ENCODE measurements at regions not wholly inside any gene's neighbourhood (a gene's known extent, or its start where the extent isn't known, plus 50 kb on each side); places are given as distances from the start of the nearest gene placed in this dataset.

GRCh38 chr13:62512194-62513141 lies 1096.8 kb upstream of the PCDH20 start (continued):
- TF ChIP-seq CUX1 (IDR thresholded peaks at IDR 0.05; ENCODE audit: insufficient replicate concordance, low read depth, low read length) (no peak), YY1 (IDR thresholded peaks at IDR 0.05; ENCODE audit: low read depth, low read length) (peak; percentile 71), FOXK2 (IDR thresholded peaks at IDR 0.05) (no peak), NR2C1 (IDR thresholded peaks at IDR 0.05) (no peak), RAD51 (IDR thresholded peaks at IDR 0.05) (peak; percentile 42; the same call in 1 of the 2 replicates), SMC3 (IDR thresholded peaks at IDR 0.05; ENCODE audit: borderline replicate concordance, low read length) (peak; percentile 63; the same call in 1 of the 2 replicates), USF1 (IDR thresholded peaks at IDR 0.05; ENCODE audit: borderline replicate concordance, extremely low read length, insufficient read depth, low read depth, low read length) (peak; percentile 63), NFYA (IDR thresholded peaks at IDR 0.05; ENCODE audit: borderline replicate concordance, low read depth, low read length) (no peak), CREM (IDR thresholded peaks at IDR 0.05; ENCODE audit: low read depth) (peak; percentile 20; the same call in 1 of the 2 replicates), ATF3 (IDR thresholded peaks at IDR 0.05; ENCODE audit: borderline replicate concordance, extremely low read depth, low read depth, low read length) (peak; percentile 51; the same call in 1 of the 2 replicates), MAX (IDR thresholded peaks at IDR 0.05; ENCODE audit: low read depth, low read length) (peak; percentile 65; the same call in 1 of the 2 replicates), PBX3 (IDR thresholded peaks at IDR 0.05; ENCODE audit: insufficient replicate concordance, low read depth, low read length) (no peak), MYC (IDR thresholded peaks at IDR 0.05; ENCODE audit: insufficient read depth, insufficient read length, insufficient replicate concordance, low read length, severe bottlenecking) (peak; percentile 24), SREBF1 (IDR thresholded peaks at IDR 0.05; ENCODE audit: low read length) (no peak), RAD21 (IDR thresholded peaks at IDR 0.05; ENCODE audit: insufficient read depth, low read depth, low read length) (peak; percentile 91), EED (IDR thresholded peaks at IDR 0.05; ENCODE audit: low read depth) (peak; percentile 41; the same call in 1 of the 2 replicates), ZNF622 (IDR thresholded peaks at IDR 0.05) (no peak), CTCF (IDR thresholded peaks at IDR 0.05 in 2 of 3, conservative IDR thresholded peaks at IDR 0.05 in 1 of 3; ENCODE audit: control insufficient read depth in 2 of 3, extremely low read depth in 1 of 3, insufficient read depth in 1 of 3, low read depth in 3 of 3, low read length in 3 of 3) (peak; percentile 84 to 89 (median 88))
